GM19023 (cell line): ENCODE measurements at regions not wholly inside any gene's neighbourhood (a gene's known extent, or its start where the extent isn't known, plus 50 kb on each side); places are given as distances from the start of the nearest gene placed in this dataset.
"Not testable (repeated sequence)": the region's sequence is repeated elsewhere in the genome, so short reads cannot be mapped to it uniquely, and the experiment has no call there.

Experiments used
- ATAC-seq: cut with Tn5 transposase; IDR thresholded peaks from one replicate; pipeline ENCODE4 v1.9.1; 2021; ENCODE audit warnings: mild to moderate bottlenecking, moderate library complexity; ENCODE audit not compliant: unreplicated experiment

DNA sequence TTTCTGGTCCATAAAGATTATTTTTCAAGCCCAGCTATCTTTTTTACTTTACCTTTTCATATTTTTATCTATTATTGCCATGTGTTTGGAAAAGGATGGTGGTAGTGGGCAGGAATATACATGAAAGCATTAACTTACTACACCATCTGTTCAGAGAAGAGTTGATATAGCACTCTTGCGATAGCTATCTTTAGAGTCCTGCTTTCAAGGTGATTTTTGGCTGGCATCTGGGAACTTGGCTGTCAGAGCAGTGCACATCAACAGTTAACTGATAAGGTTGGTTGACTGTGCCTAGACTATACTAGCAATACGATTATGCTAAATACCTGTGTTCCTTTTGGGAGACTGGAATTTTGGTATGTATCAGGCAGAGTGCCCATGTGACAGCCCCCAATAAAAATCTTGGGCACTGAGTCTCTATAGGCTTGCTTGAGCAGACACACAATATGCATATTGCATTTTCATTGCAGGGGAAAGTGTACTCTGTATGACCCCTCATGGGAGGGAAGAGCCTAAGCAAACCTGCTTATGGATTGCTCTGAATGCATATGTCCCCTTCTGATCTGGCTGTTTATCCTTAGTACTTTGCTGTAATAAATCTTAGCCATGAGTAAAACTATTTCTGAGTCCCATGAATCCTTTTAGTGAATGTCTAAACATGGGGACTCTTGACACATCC lies 227.6 kb upstream of the C9orf72 start:
- no peak for ATAC-seq

DNA sequence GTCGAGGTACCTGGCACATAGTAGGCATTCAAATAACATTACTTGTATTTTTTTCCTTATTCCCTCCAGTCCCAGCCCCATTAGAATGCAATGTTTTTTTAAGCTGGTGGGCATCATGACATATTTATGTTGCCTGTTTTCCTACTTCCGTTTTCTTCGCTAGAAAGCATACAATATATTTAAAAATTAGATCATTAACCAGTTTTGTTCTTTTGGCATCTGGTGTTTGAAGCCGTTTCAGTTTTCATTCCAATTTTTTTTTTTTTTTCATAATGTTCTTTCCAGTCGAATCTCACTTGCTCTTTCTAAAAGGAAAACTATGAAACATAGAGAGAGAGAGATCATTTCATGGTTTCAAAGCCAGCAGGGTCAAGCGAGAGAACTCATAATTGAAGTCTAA lies 228.3 kb upstream of the C9orf72 start:
- ATAC-seq: no peak

GRCh38 chr9:27802418-27802817 lies 229.1 kb upstream of the C9orf72 start:
- ATAC-seq: no peak

DNA sequence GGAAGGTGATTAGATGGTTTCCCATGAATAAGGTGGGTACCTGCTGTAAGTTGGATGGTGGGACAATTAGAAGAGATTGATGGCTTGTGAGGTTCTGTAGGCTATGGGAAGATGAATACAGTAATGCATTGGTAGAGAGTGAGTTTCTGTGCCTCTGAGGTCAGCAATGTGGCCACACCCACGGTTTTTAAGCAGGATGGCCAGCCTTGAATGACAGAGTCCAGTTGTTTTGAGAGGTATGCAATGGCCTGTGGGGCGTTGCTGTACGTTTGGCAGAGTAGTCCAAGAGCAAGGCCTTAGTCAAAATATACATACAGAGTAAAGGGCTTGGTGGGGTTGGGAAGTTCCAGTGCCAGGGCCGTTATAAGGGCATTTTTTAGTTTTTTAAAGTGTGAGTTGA lies 235.6 kb upstream of the C9orf72 start:
- no peak for ATAC-seq

- no peak for ATAC-seq
Observed at GRCh38 chr9:27817747-27818146, 244.5 kb upstream of the C9orf72 start.

DNA sequence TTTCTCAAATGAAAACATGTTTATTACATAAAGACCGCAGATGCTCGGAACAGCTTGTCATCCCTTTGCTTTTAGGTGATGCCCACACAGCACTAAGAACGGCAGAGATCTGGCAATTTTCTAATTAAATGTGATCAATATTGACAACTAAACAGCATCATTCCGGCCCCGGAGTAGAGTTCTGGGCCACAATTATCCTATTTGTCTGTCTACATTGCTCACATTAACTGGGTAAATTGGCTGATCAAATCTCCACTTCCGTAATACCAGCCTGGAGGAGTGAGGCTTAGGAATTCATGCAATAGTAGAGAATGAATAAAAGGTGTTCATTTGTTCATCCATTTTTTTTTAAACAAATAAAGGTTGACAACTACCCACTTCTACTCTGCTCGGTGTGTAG lies 245.1 kb upstream of the C9orf72 start:
- ATAC-seq: no peak

DNA sequence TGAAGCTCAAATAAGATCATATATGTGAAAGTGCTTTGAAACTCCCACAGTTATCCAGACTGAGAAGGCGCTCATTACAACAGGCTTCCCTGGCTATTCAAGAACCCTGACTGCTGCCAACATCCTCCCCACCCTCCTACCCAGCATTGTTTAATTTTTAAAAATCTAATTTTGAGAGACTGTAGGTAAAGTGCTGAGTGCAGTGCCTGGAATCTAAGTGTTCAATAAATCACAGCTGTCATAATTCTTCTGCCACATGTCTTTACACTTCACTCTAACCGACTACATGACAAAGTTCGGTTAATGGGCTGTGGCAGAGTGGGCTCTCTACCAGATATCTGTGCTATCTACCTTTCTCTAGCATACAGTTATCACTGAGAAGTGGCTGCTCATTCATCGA lies 255.6 kb upstream of the C9orf72 start:
- ATAC-seq: no peak

- no peak for ATAC-seq
Observed at GRCh38 chr9:27829621-27830020, 256.3 kb upstream of the C9orf72 start.

- ATAC-seq: not testable (repeated sequence)
Observed at GRCh38 chr9:27832108-27832507, 258.8 kb upstream of the C9orf72 start.

DNA sequence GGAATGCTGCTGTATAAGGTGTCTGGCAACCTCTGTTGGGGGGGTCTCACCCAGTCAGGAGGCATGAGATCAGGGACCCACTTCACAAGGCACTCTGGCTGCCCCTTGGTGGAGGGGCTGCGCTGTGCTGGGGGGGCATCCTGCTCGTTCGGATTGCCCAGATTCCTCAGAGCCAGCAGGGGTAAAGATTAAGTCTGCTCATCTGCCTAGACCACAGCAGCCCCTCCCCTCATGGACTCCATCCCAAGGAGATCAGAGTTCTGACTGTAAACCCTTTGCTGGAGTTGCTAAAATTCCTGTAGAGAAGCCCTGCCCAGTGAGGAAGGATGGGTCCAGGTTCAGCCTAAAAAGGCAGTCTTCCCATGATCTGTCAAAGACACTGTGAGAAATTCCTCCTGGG lies 262.0 kb upstream of the C9orf72 start:
- no peak for ATAC-seq

DNA sequence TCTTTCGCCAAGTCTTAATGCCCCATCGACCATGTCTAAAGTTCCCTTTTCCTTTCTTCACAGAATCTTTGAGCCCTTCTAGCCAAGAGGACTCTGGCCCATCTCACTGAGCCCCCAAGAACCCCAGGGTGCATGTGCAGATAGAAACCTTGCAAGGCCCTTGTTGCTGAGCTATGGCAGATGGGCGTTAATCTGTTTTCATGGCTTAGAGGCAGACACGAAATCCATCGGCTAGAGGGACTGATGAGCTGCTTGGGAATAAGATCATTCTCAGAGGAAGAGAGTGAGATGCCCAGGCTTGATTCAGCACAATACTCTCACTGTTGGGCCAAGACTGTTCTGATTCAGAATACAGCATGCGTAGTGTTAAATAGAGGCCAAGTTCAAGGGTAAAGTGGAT lies 262.5 kb upstream of the C9orf72 start:
- no peak for ATAC-seq

GRCh38 chr9:27836661-27837401 lies 263.6 kb upstream of the C9orf72 start:
- ATAC-seq: no peak

DNA sequence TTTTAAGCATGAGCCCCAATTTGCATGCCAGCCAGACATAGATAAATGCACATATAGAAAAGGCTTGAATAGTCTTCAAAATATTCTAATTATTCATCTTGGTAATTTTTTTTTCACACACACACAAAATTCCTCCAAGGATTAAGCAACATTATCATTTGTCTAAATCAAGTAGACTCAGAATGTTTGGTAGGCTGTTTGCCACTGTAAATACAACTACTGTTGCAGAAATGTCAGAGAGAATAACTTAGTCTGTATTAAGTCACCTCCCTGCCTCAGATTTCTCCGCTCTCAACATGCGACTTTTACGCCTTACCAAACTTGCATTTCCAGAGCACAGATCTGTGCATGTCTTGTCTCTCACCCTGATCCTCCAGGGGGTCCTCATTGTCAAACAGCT lies 265.6 kb upstream of the C9orf72 start:
- ATAC-seq: no peak

DNA sequence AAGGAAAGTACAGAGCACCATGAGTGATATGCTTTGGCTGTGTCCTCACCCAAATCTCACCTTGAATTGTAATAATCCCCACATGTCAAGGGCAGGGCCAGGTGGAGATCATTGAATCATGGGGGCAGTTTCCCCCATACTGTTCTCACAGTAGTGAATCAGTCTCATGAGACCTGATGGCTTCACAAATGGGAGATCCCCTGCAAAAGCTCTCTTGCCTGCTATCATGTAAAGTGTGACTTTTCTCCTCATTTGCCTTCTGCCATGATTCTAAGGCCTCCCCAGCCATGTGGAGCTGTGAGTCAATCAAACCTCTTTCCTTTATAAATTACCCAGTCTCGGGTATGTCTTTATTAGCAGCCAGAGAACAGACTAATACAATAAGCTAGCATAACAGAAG lies 266.5 kb upstream of the C9orf72 start:
- not testable (repeated sequence) for ATAC-seq

GRCh38 chr9:27844797-27845196 lies 271.5 kb upstream of the C9orf72 start:
- ATAC-seq: no peak

DNA sequence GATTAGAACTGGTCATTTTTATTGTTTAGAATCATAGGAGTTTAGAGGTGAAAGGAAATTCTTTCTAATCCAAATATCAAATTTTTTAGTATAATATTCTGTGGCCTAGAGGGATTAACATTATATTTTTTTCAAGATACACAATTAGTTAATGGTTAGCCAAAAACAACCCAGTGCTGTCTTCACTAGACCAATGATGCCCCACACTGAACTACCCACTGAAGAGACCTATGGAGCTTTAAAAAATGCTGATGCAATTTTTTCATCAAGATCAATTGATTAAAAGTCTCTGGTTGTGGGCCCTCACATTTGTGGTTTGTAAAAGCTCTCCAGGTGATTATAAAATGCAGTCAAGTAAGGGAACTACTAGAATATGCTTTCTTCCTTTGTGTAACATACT lies 274.1 kb upstream of the C9orf72 start:
- ATAC-seq: no peak

DNA sequence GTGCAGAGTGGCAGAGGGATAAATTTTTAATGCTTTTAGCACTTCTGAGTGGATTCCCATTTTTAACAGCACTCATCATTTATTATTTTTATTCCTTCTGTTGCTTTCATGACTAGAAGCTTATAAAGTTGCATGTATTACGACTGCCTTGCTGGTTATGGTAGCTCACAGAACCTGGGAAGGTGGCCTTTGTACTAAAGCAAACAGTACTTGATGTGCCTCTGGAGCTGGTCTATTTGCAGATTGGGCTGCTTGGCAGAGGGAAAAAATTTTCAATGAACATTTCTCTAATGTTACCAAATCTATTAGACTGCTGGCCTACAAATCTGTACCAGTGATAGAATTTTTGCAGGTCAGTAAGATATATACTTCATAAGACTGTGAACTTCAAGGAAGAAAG lies 274.5 kb upstream of the C9orf72 start:
- no peak for ATAC-seq

DNA sequence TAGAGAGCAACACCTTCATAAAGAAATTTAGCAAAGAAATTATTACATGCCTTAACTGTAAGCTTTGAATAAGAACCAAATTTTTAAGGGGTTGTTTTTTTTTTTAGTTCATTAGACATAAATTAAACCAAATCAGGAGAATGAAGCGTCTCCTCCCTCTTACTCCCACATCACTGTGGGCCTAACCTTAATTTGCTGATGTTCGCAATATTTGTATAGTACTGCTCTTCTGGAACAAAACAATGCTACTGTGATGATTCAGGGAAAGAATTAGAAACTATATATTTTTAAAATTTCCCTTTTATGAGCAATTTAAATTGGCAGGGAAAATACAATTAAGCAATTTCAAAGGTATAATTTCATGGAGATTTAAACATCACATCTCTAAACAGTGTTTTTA lies 275.0 kb upstream of the C9orf72 start:
- no peak for ATAC-seq

DNA sequence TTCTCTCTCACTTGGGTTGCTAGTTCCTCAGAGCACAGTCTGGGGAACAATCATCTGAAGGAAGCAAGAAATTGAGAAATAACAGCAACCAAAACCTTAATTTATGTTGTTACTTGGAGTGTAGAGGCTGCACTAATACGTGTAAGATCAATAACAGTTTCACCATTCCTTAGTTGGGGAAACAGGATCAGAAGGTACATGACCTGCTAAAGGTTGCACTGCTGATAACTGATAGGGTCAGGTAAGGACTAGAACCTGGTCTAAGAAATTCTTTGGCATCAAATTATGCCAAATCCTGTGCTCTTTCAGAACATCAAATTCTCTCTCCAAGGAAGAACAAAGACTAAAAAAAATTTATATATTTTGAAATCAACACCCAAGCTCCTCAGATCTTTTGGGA lies 278.6 kb upstream of the C9orf72 start:
- no peak for ATAC-seq

GRCh38 chr9:27853529-27853928 lies 280.2 kb upstream of the C9orf72 start:
- no peak for ATAC-seq

DNA sequence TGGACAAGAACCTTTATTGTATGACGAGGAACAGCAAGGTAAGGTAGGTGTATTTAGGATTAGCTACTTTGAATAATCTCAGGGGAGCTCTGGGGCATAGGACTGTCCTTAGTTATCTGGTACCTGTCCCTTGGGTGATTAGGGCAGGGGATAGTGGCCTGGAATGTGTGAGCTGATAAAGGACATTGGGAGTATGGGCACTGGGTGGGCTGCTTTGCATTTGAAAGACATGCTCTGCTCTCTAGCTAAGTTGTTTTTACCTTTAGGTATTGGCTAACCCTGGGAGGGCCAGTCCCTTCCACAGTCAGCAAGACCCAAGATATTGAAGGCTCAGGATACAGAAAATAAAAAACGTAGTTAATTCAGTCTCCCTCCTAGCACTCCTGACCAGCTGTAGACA lies 282.8 kb upstream of the C9orf72 start:
- ATAC-seq: no peak

DNA sequence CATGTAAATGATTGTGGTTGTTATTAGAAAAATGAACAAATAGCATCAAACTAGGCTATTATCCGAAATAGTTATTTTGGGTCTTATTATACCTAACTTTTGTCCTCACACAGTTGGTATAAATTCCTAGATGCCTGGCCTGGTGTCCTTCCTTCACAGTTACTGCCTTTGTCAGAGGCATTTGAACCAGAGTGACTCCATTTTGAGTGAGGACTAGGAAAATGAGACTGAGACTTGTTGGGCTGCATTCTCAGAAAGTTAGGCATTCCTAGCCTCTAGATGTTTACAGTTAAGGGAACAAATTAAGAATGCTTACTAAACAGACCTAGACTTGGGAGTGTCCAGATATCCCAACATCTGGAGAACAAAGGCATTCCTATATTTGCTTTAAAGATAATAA lies 283.5 kb upstream of the C9orf72 start:
- ATAC-seq: no peak

- ATAC-seq: no peak
Observed at GRCh38 chr9:27861887-27862286, 288.6 kb upstream of the C9orf72 start.
